K562 (cell line): ENCODE measurements at regions not wholly inside any gene's neighbourhood (a gene's known extent, or its start where the extent isn't known, plus 50 kb on each side); places are given as distances from the start of the nearest gene placed in this dataset.

ENCODE experiments used
- ATAC-seq: fragments of 200-7000 bp; cut with Tn5 transposase; 3 replicates; pipeline ENCODE4 v1.9.1; 2020; ENCODE audit warnings: moderate library complexity
- BruUV-seq: library from RNA; stranded (reverse); fragments of 400-500 nt; replicated peaks from 2 replicates; lab custom pipeline; 2021; lab: Mats Ljungman, UMichigan
- CTCF ChIA-PET: fragments of 300-600 bp; formaldehyde crosslinking; extraction: SDS; loops from one replicate; lab custom pipeline; 2021; ENCODE audit warnings: low intra/inter-chr PET ratio; lab: Yijun Ruan, JAX
- POLR2A ChIA-PET: fragments of 300-600, 350-650 bp; sonication (Branson Sonifier 250); formaldehyde crosslinking; extraction: SDS; loops from one replicate; lab custom pipeline; 2021; ENCODE audit warnings: antibody characterized with exemption, inconsistent platforms; lab: Yijun Ruan, JAX
- DNase-seq, 4 experiments: peaks; one replicate each; pipeline versions ENCODE4 v3.0.0 to v3.0.0-alpha.2; 2011 to 2018; ENCODE audit warnings: low spot score in 3 of 4, mixed read lengths in 3 of 4; ENCODE audit errors: extremely low read depth in 1 of 4
- FAIRE-seq: peaks from 2 replicates; lab custom pipeline; 2011; peaks lifted over from hg19 to GRCh38; lab: Jason Lieb, UNC
- H2AFZ ChIP-seq: 2 replicates; pipeline ENCODE4 v1.6.0; 2011; ENCODE audit warnings: low read depth, low read length, control low read depth, inconsistent platforms
- H3K27ac ChIP-seq: fragments of 200-600 bp; 3 replicates; pipeline ENCODE4 v1.8.0; 2011; ENCODE audit warnings: low read depth, mild to moderate bottlenecking, control low read depth, inconsistent platforms, low read length, moderate library complexity, mixed read lengths; ENCODE audit errors: extremely low read depth
- H3K27me3 ChIP-seq, 2 experiments: fragments of 300-600 bp in 1 of 2; 2 replicates in 1 of 2; 3 replicates in 1 of 2; pipeline versions ENCODE4 v1.6.0 to v1.8.0; 2011; ENCODE audit warnings: inconsistent platforms in 2 of 2, low read length in 2 of 2, mild to moderate bottlenecking in 1 of 2, mixed read lengths in 1 of 2, moderate library complexity in 1 of 2; ENCODE audit not compliant: control insufficient read depth in 2 of 2, insufficient read depth in 2 of 2
- H3K36me3 ChIP-seq: fragments of 300-600 bp; 3 replicates; pipeline ENCODE4 v1.8.0; 2011; ENCODE audit warnings: mild to moderate bottlenecking, low read length, inconsistent platforms; ENCODE audit not compliant: control insufficient read depth, insufficient read depth
- H3K4me1 ChIP-seq, 2 experiments: fragments of 200-600 bp in 1 of 2; replicated peaks in 1 of 2; 2 replicates in 1 of 2; 3 replicates in 1 of 2; pipeline versions ENCODE4 v1.5.1 to v1.8.0; 2011; ENCODE audit warnings: inconsistent platforms in 2 of 2, low read length in 2 of 2, mild to moderate bottlenecking in 1 of 2, mixed read lengths in 1 of 2, moderate library complexity in 1 of 2; ENCODE audit not compliant: control insufficient read depth in 2 of 2, insufficient read depth in 2 of 2
- H3K4me2 ChIP-seq: 2 replicates; pipeline ENCODE4 v1.6.1; 2011; ENCODE audit warnings: low read length, control low read depth, inconsistent platforms, mixed read lengths; ENCODE audit not compliant: insufficient read depth
- H3K4me3 ChIP-seq: fragments of 200-600 bp; sonication (generic), shearing (Covaris generic); 2 replicates; pipeline ENCODE4 v1.5.1; 2016; ENCODE audit warnings: control low read depth, inconsistent platforms
- H3K79me2 ChIP-seq: fragments of 200-600 bp; 3 replicates; pipeline ENCODE4 v1.8.0; 2011; ENCODE audit warnings: low read length, inconsistent platforms; ENCODE audit not compliant: control insufficient read depth, insufficient read depth
- H3K9ac ChIP-seq, 2 experiments: 2 replicates each; pipeline versions ENCODE4 v1.6.0 to v1.6.1; 2011; ENCODE audit warnings: low read depth in 2 of 2, low read length in 2 of 2, control low read depth in 1 of 2, inconsistent platforms in 1 of 2, mild to moderate bottlenecking in 1 of 2, mixed read lengths in 1 of 2; ENCODE audit not compliant: insufficient read depth in 1 of 2
- H3K9me1 ChIP-seq: one replicate; pipeline ENCODE4 v1.6.0; 2011; ENCODE audit warnings: inconsistent platforms, mild to moderate bottlenecking, low read length, moderate library complexity; ENCODE audit not compliant: control insufficient read depth, insufficient read depth
- H3K9me3 ChIP-seq: replicated peaks from 2 replicates; pipeline ENCODE4 v1.5.1; 2011; ENCODE audit warnings: low read depth, low read length, inconsistent platforms; ENCODE audit not compliant: control insufficient read depth, insufficient read depth
- H4K20me1 ChIP-seq: replicated peaks from 2 replicates; pipeline ENCODE4 v1.6.1; 2011; ENCODE audit warnings: low read length, inconsistent platforms, mixed read lengths; ENCODE audit not compliant: control insufficient read depth, insufficient read depth
- ARID3A ChIP-seq: IDR thresholded peaks from 2 replicates; pipeline ENCODE4 v1.6.1; 2012; ENCODE audit warnings: low read depth, low read length, improper control_type of control experiment, borderline replicate concordance
- CREB3 ChIP-seq: fragments of 450-650 bp; conservative IDR thresholded peaks from 2 replicates; pipeline ENCODE4 v1.6.1; 2016; ENCODE audit warnings: missing genetic modification characterization, low read depth, mild to moderate bottlenecking, missing compliant biosample characterization, moderate library complexity
- FOXM1 ChIP-seq, 2 experiments: fragments of 450-650 bp in 1 of 2; sonication (generic) in 1 of 2; formaldehyde crosslinking in 1 of 2; IDR thresholded peaks; 2 replicates each; pipeline versions ENCODE4 v1.6.1 to v1.9.0; 2017 to 2022; ENCODE audit warnings: low read depth in 2 of 2, mild to moderate bottlenecking in 2 of 2, missing genetic modification reagents in 1 of 2, moderate library complexity in 1 of 2
- HDAC3 ChIP-seq: fragments of 450-650 bp; IDR thresholded peaks from 2 replicates; pipeline ENCODE4 v1.6.1; 2018; ENCODE audit warnings: borderline replicate concordance, mild to moderate bottlenecking, moderate library complexity; ENCODE audit not compliant: partially characterized antibody
- ILK ChIP-seq: fragments of 450-650 bp; IDR thresholded peaks from 2 replicates; pipeline ENCODE4 v1.6.1; 2016; ENCODE audit warnings: missing genetic modification characterization, low read depth, mild to moderate bottlenecking, missing compliant biosample characterization, moderate library complexity, borderline replicate concordance
- ZBTB49 ChIP-seq: sonication (generic); formaldehyde crosslinking; IDR thresholded peaks from 2 replicates; pipeline ENCODE4 v1.8.0; 2022; ENCODE audit warnings: missing genetic modification reagents, mild to moderate bottlenecking, borderline replicate concordance
- ZNF518B ChIP-seq: fragments of 250-450 bp; sonication (Bioruptor Pico); IDR thresholded peaks from 2 replicates; pipeline ENCODE4 v1.5.0; 2021; ENCODE audit warnings: mild to moderate bottlenecking, moderate library complexity
- WGBS: fragments of 100-300 bp; shearing (Covaris generic); methylation state at CpG from one replicate; pipeline ENCODE4 v1.1.6; 2016; ENCODE audit warnings: low coverage, mixed read lengths; ENCODE audit not compliant: insufficient coverage; ENCODE audit errors: missing lambda C conversion rate; 5-methylcytosine and 5-hydroxymethylcytosine counted together
- in situ Hi-C: fragments of 300-500 bp; cut with MboI; formaldehyde crosslinking; loops from 4 replicates; pipeline ENCODE4 v1.15.0; 2018; ENCODE audit warnings: inconsistent platforms, mixed read lengths
- intact Hi-C: fragments of 100-400 bp; cut with micrococcal nuclease; formaldehyde crosslinking; loops from 2 replicates; pipeline ENCODE4 v1.14.2; 2022
- TF ChIP-seq, protein P1 (sequence below): fragments of 450-650 bp; IDR thresholded peaks from 2 replicates; pipeline ENCODE4 v1.6.1; 2016; ENCODE audit warnings: mild to moderate bottlenecking

GRCh38 chr6:112480553-112480952 lies 133.4 kb downstream of the RFPL4B start (continued):
- TF ChIP-seq FOXM1 (IDR thresholded peaks at IDR 0.05; ENCODE audit: low read depth) (no peak), FOXM1 (CRISPR knock-in tag; IDR thresholded peaks at IDR 0.05; ENCODE audit: low read depth) (no peak), HDAC3 (no peak), ARID3A (no peak)

DNA sequence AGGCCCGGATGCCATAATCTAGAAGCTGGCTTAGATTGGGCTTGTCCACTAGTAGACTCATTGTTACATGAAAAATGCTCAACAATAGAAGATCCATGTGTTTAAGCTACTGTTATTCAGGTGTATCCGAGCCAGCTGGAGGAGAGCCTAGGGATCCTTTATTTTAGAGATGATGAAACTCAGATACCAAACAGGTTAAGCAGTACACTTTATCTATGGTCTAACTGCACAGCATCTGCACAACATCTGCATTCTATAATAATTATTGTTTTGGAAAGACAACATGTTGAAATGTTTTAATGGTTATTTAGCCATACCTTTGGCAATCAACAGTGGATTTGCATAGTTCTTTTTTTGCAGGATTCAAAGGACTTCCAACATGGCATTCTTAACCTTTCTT lies 134.1 kb downstream of the RFPL4B start:
- no peak for ATAC-seq
- H3K79me2 ChIP-seq: no peaks in the 10 kb centered on the region
- H3K27ac ChIP-seq: no peak overlapping the region
- H3K9me1 ChIP-seq: no peaks in the 10 kb centered on the region
- no peak overlapping the region for H2AFZ ChIP-seq
- CTCF ChIA-PET: no interaction called here
- no peaks in the 10 kb centered on the region for H3K36me3 ChIP-seq
- no peaks in the 10 kb centered on the region for H3K4me1 ChIP-seq
- POLR2A ChIA-PET: no interaction called here
- H3K4me3 ChIP-seq: no peak overlapping the region
- BruUV-seq: no TSS peak
- no peaks in the 10 kb centered on the region for H3K27me3 ChIP-seq
- FAIRE-seq: no peak
- no peak overlapping the region for H3K9ac ChIP-seq
- no peak for DNase-seq
- 0% methylated on average over 2 of the region's 2 CpGs for WGBS
- no peaks in the 10 kb centered on the region for H3K9me3 ChIP-seq
- intact Hi-C loops (loop anchor here (1.0 kb wide), 1 partner anchor 8 kb away; no protein-coding TSS in a partner anchor), in situ Hi-C loops (no loop called here)
- H3K4me2 ChIP-seq: no peak overlapping the region
- no peaks in the 10 kb centered on the region for H4K20me1 ChIP-seq
- TF ChIP-seq, protein P1, sequence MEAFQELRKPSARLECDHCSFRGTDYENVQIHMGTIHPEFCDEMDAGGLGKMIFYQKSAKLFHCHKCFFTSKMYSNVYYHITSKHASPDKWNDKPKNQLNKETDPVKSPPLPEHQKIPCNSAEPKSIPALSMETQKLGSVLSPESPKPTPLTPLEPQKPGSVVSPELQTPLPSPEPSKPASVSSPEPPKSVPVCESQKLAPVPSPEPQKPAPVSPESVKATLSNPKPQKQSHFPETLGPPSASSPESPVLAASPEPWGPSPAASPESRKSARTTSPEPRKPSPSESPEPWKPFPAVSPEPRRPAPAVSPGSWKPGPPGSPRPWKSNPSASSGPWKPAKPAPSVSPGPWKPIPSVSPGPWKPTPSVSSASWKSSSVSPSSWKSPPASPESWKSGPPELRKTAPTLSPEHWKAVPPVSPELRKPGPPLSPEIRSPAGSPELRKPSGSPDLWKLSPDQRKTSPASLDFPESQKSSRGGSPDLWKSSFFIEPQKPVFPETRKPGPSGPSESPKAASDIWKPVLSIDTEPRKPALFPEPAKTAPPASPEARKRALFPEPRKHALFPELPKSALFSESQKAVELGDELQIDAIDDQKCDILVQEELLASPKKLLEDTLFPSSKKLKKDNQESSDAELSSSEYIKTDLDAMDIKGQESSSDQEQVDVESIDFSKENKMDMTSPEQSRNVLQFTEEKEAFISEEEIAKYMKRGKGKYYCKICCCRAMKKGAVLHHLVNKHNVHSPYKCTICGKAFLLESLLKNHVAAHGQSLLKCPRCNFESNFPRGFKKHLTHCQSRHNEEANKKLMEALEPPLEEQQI: no peak
- TF ChIP-seq ILK (tag) (no peak), ZNF518B (CRISPR knock-in tag) (no peak), CREB3 (tag) (no peak), ZBTB49 (CRISPR knock-in tag) (no peak)
